K562 (cell line): ENCODE measurements at regions not wholly inside any gene's neighbourhood (a gene's known extent, or its start where the extent isn't known, plus 50 kb on each side); places are given as distances from the start of the nearest gene placed in this dataset.

Source experiments
- ATAC-seq: fragments of 200-7000 bp; cut with Tn5 transposase; 3 replicates; pipeline ENCODE4 v1.9.1; 2020; ENCODE audit warnings: moderate library complexity
- BruUV-seq: library from RNA; stranded (reverse); fragments of 400-500 nt; replicated peaks from 2 replicates; lab custom pipeline; 2021; lab: Mats Ljungman, UMichigan
- CTCF ChIA-PET: fragments of 300-600 bp; formaldehyde crosslinking; extraction: SDS; loops from one replicate; lab custom pipeline; 2021; ENCODE audit warnings: low intra/inter-chr PET ratio; lab: Yijun Ruan, JAX
- POLR2A ChIA-PET: fragments of 300-600, 350-650 bp; sonication (Branson Sonifier 250); formaldehyde crosslinking; extraction: SDS; loops from one replicate; lab custom pipeline; 2021; ENCODE audit warnings: antibody characterized with exemption, inconsistent platforms; lab: Yijun Ruan, JAX
- DNase-seq, 4 experiments: peaks; one replicate each; pipeline versions ENCODE4 v3.0.0 to v3.0.0-alpha.2; 2011 to 2018; ENCODE audit warnings: low spot score in 3 of 4, mixed read lengths in 3 of 4; ENCODE audit errors: extremely low read depth in 1 of 4
- FAIRE-seq: peaks from 2 replicates; lab custom pipeline; 2011; peaks lifted over from hg19 to GRCh38; lab: Jason Lieb, UNC
- H2AFZ ChIP-seq: 2 replicates; pipeline ENCODE4 v1.6.0; 2011; ENCODE audit warnings: low read depth, low read length, control low read depth, inconsistent platforms
- H3K27ac ChIP-seq: fragments of 200-600 bp; 3 replicates; pipeline ENCODE4 v1.8.0; 2011; ENCODE audit warnings: low read depth, mild to moderate bottlenecking, control low read depth, inconsistent platforms, low read length, moderate library complexity, mixed read lengths; ENCODE audit errors: extremely low read depth
- H3K27me3 ChIP-seq, 2 experiments: fragments of 300-600 bp in 1 of 2; 2 replicates in 1 of 2; 3 replicates in 1 of 2; pipeline versions ENCODE4 v1.6.0 to v1.8.0; 2011; ENCODE audit warnings: inconsistent platforms in 2 of 2, low read length in 2 of 2, mild to moderate bottlenecking in 1 of 2, mixed read lengths in 1 of 2, moderate library complexity in 1 of 2; ENCODE audit not compliant: control insufficient read depth in 2 of 2, insufficient read depth in 2 of 2
- H3K36me3 ChIP-seq: fragments of 300-600 bp; 3 replicates; pipeline ENCODE4 v1.8.0; 2011; ENCODE audit warnings: mild to moderate bottlenecking, low read length, inconsistent platforms; ENCODE audit not compliant: control insufficient read depth, insufficient read depth
- H3K4me1 ChIP-seq, 2 experiments: fragments of 200-600 bp in 1 of 2; replicated peaks in 1 of 2; 2 replicates in 1 of 2; 3 replicates in 1 of 2; pipeline versions ENCODE4 v1.5.1 to v1.8.0; 2011; ENCODE audit warnings: inconsistent platforms in 2 of 2, low read length in 2 of 2, mild to moderate bottlenecking in 1 of 2, mixed read lengths in 1 of 2, moderate library complexity in 1 of 2; ENCODE audit not compliant: control insufficient read depth in 2 of 2, insufficient read depth in 2 of 2
- H3K4me2 ChIP-seq: 2 replicates; pipeline ENCODE4 v1.6.1; 2011; ENCODE audit warnings: low read length, control low read depth, inconsistent platforms, mixed read lengths; ENCODE audit not compliant: insufficient read depth
- H3K4me3 ChIP-seq: fragments of 200-600 bp; sonication (generic), shearing (Covaris generic); 2 replicates; pipeline ENCODE4 v1.5.1; 2016; ENCODE audit warnings: control low read depth, inconsistent platforms
- H3K79me2 ChIP-seq: fragments of 200-600 bp; 3 replicates; pipeline ENCODE4 v1.8.0; 2011; ENCODE audit warnings: low read length, inconsistent platforms; ENCODE audit not compliant: control insufficient read depth, insufficient read depth
- H3K9ac ChIP-seq, 2 experiments: 2 replicates each; pipeline versions ENCODE4 v1.6.0 to v1.6.1; 2011; ENCODE audit warnings: low read depth in 2 of 2, low read length in 2 of 2, control low read depth in 1 of 2, inconsistent platforms in 1 of 2, mild to moderate bottlenecking in 1 of 2, mixed read lengths in 1 of 2; ENCODE audit not compliant: insufficient read depth in 1 of 2
- H3K9me1 ChIP-seq: one replicate; pipeline ENCODE4 v1.6.0; 2011; ENCODE audit warnings: inconsistent platforms, mild to moderate bottlenecking, low read length, moderate library complexity; ENCODE audit not compliant: control insufficient read depth, insufficient read depth
- H3K9me3 ChIP-seq: replicated peaks from 2 replicates; pipeline ENCODE4 v1.5.1; 2011; ENCODE audit warnings: low read depth, low read length, inconsistent platforms; ENCODE audit not compliant: control insufficient read depth, insufficient read depth
- H4K20me1 ChIP-seq: replicated peaks from 2 replicates; pipeline ENCODE4 v1.6.1; 2011; ENCODE audit warnings: low read length, inconsistent platforms, mixed read lengths; ENCODE audit not compliant: control insufficient read depth, insufficient read depth
- CCAR2 ChIP-seq: fragments of 200-400 bp; formaldehyde crosslinking; IDR thresholded peaks from 2 replicates; pipeline ENCODE4 v1.6.1; 2017; ENCODE audit warnings: mild to moderate bottlenecking, low read depth, low read length
- EWSR1 ChIP-seq: fragments of 450-650 bp; IDR thresholded peaks from 2 replicates; pipeline ENCODE4 v1.6.1; 2018; ENCODE audit warnings: borderline replicate concordance, mild to moderate bottlenecking, low read depth, moderate library complexity; ENCODE audit not compliant: partially characterized antibody
- HMGN3 ChIP-seq: IDR thresholded peaks from 2 replicates; pipeline ENCODE4 v1.6.1; 2011; ENCODE audit warnings: borderline replicate concordance, low read depth, mild to moderate bottlenecking, mixed read lengths, low read length; ENCODE audit not compliant: insufficient read length; ENCODE audit errors: extremely low read depth
- ILK ChIP-seq: fragments of 450-650 bp; IDR thresholded peaks from 2 replicates; pipeline ENCODE4 v1.6.1; 2016; ENCODE audit warnings: missing genetic modification characterization, low read depth, mild to moderate bottlenecking, missing compliant biosample characterization, moderate library complexity, borderline replicate concordance
- IRF1 ChIP-seq: sonication (generic); formaldehyde crosslinking; IDR thresholded peaks from 2 replicates; pipeline ENCODE4 v1.8.0; 2022; ENCODE audit warnings: missing genetic modification reagents, mild to moderate bottlenecking, borderline replicate concordance
- KHSRP ChIP-seq: fragments of 450-650 bp; IDR thresholded peaks from 2 replicates; pipeline ENCODE4 v1.6.1; 2017
- PBX2 ChIP-seq, 2 experiments: IDR thresholded peaks in 1 of 2; conservative IDR thresholded peaks in 1 of 2; 2 replicates each; pipeline ENCODE4 v1.6.1; 2016; ENCODE audit warnings: low read depth in 2 of 2, mild to moderate bottlenecking in 1 of 2, missing compliant biosample characterization in 1 of 2, missing genetic modification characterization in 1 of 2, moderate library complexity in 1 of 2
- PTTG1 ChIP-seq: fragments of 450-650 bp; IDR thresholded peaks from 2 replicates; pipeline ENCODE4 v1.6.1; 2016; ENCODE audit warnings: low read depth, mild to moderate bottlenecking, missing genetic modification characterization, missing compliant biosample characterization
- SLC30A9 ChIP-seq: fragments of 250-450 bp; sonication (Bioruptor Pico); IDR thresholded peaks from 2 replicates; pipeline ENCODE4 v1.8.0; 2022; ENCODE audit warnings: mild to moderate bottlenecking, moderate library complexity
- ZC3H8 ChIP-seq: fragments of 450-650 bp; IDR thresholded peaks from 2 replicates; pipeline ENCODE4 v1.6.1; 2017
- ZNF239 ChIP-seq: fragments of 250-450 bp; sonication (Bioruptor Pico); IDR thresholded peaks from 2 replicates; pipeline ENCODE4 v1.4.0; 2020; ENCODE audit warnings: mild to moderate bottlenecking
- ZNF696 ChIP-seq: fragments of 250-450 bp; sonication (Bioruptor Pico); conservative IDR thresholded peaks from 2 replicates; pipeline ENCODE4 v1.4.0; 2020; ENCODE audit warnings: mild to moderate bottlenecking, moderate library complexity
- ZNF77 ChIP-seq: fragments of 250-450 bp; sonication (Bioruptor Pico); IDR thresholded peaks from 2 replicates; pipeline ENCODE4 v1.5.0; 2020
- WGBS: fragments of 100-300 bp; shearing (Covaris generic); methylation state at CpG from one replicate; pipeline ENCODE4 v1.1.6; 2016; ENCODE audit warnings: low coverage, mixed read lengths; ENCODE audit not compliant: insufficient coverage; ENCODE audit errors: missing lambda C conversion rate; 5-methylcytosine and 5-hydroxymethylcytosine counted together
- in situ Hi-C: fragments of 300-500 bp; cut with MboI; formaldehyde crosslinking; loops from 4 replicates; pipeline ENCODE4 v1.15.0; 2018; ENCODE audit warnings: inconsistent platforms, mixed read lengths
- intact Hi-C: fragments of 100-400 bp; cut with micrococcal nuclease; formaldehyde crosslinking; loops from 2 replicates; pipeline ENCODE4 v1.14.2; 2022

GRCh38 chr7:113402005-113402404 lies 283.7 kb upstream of the SMIM30 start:
- BruUV-seq: no TSS peak

More at GRCh38 chr7:113402005-113402404, 283.7 kb upstream of the SMIM30 start:
- no peak for DNase-seq
- intact Hi-C loops (no loop called here), in situ Hi-C loops (loop anchor here (25.0 kb wide), 1 partner anchor 390 kb away; no protein-coding TSS in a partner anchor)
- no peaks in the 10 kb centered on the region for H4K20me1 ChIP-seq
- no peaks in the 10 kb centered on the region for H3K36me3 ChIP-seq
- no peak for FAIRE-seq
- no peak overlapping the region for H3K9ac ChIP-seq
- no peaks in the 10 kb centered on the region for H3K27me3 ChIP-seq
- ChIA-PET CTCF (no interaction called here), POLR2A (no interaction called here)
- no peak overlapping the region for H3K27ac ChIP-seq
- H2AFZ ChIP-seq: no peak overlapping the region
- ATAC-seq: no peak
- H3K9me1 ChIP-seq: no peaks in the 10 kb centered on the region
- WGBS: 0% methylated on average over 2 of the region's 2 CpGs
- H3K4me1 ChIP-seq: no peaks in the 10 kb centered on the region
- no peaks in the 10 kb centered on the region for H3K79me2 ChIP-seq
- H3K4me2 ChIP-seq: no peak overlapping the region
- H3K9me3 ChIP-seq: no peaks in the 10 kb centered on the region
- H3K4me3 ChIP-seq: no peak overlapping the region
- TF ChIP-seq CCAR2 (no peak), ZNF239 (CRISPR knock-in tag) (no peak), EWSR1 (no peak), PTTG1 (no peak), PBX2 (CRISPR knock-in tag; IDR thresholded peaks at IDR 0.05; ENCODE audit: low read depth) (no peak), PBX2 (tag; conservative IDR thresholded peaks at IDR 0.05; ENCODE audit: low read depth) (no peak), SLC30A9 (no peak), IRF1 (CRISPR knock-in tag) (no peak), ZC3H8 (no peak), ZNF77 (CRISPR knock-in tag) (no peak), KHSRP (no peak), HMGN3 (no peak), ILK (tag) (no peak), ZNF696 (CRISPR knock-in tag) (no peak)
